ENCODE measurements at regions not wholly inside any gene's neighbourhood (a gene's known extent, or its start where the extent isn't known, plus 50 kb on each side); places are given as distances from the start of the nearest gene placed in this dataset.

DNA sequence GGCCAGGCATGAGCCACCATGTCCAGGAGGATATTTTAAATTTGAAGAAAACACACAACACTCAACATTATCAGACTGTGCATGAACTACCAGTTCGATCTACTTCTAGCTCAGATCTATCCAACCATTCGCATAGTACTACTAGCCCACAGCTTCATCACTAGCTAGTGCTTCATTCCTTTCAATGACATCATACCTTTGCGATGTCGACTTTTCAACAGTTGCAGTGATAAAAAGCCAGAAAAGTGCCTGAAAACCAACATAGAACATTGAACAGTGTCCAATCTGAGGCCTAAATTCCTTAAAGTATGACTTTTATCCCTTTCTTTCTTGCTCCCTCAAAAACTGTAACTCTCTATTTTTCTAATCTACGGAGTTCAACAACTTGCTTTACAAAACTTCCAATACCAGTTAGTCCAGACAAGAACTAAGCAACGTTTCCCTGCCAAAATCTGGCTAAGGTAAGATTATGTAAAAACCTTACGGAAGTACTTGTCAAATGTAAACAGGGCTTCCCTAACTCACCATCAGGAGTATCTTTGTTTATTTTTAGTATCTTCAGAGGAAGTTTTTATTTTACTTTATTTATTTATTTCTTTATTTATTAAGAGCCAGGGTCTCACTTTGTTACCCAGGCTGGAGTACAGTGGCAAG, 434.0 kb upstream of the JARID2 start:
- Histone ChIP-seq H3K4me3 (ENCODE audit: low read length in 3 of 3) (no peak overlapping the region), H3K27me3 (ENCODE audit: control insufficient read depth in 3 of 3, insufficient read depth in 3 of 3, low read length in 3 of 3) (no peaks in the 10 kb centered on the region), H3K27ac (ENCODE audit: low read depth, low read length) (no peak overlapping the region), H3K36me3 (ENCODE audit: control insufficient read depth in 3 of 3, insufficient read depth in 3 of 3, low read length in 3 of 3) (no peaks in the 10 kb centered on the region), H3K9ac (ENCODE audit: low read depth in 1 of 3, low read length in 3 of 3) (no peak overlapping the region), H3K4me1 (ENCODE audit: control insufficient read depth in 3 of 3, insufficient read depth in 3 of 3, low read length in 3 of 3) (no peaks in the 10 kb centered on the region), H3K9me3 (ENCODE audit: control insufficient read depth in 3 of 3, low read length in 3 of 3) (no peaks in the 10 kb centered on the region)

DNA sequence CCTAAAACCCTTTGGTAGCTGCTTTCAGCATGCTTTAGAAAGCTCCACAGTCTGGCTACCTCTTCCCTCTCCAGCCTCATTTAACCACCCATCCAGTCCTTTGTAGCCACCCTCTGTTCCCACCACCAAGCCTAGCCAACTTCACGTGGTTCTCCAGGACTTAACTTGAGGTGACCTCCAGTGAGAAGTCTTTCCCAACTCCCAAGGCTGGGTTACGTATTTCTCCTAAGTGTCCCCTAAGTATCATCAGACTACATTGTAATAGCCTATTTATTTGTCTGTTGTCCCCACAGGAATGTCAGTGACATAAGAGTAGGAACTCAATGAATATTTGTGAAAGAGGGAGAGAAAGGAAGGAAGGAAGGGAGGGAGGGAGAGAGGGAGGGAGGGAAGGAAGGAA, 431.9 kb upstream of the JARID2 start:
- no peaks in the 10 kb centered on the region for H3K36me3 ChIP-seq (ENCODE audit: control insufficient read depth in 3 of 3, insufficient read depth in 3 of 3, low read length in 3 of 3)
- no peaks in the 10 kb centered on the region for H3K4me1 ChIP-seq (ENCODE audit: control insufficient read depth in 3 of 3, insufficient read depth in 3 of 3, low read length in 3 of 3)
- no peak overlapping the region for H3K4me3 ChIP-seq (ENCODE audit: low read length in 3 of 3)
- H3K27ac ChIP-seq (ENCODE audit: low read depth, low read length) = no peak overlapping the region
- no peak overlapping the region for H3K9ac ChIP-seq (ENCODE audit: low read depth in 1 of 3, low read length in 3 of 3)
- H3K27me3 ChIP-seq (ENCODE audit: control insufficient read depth in 3 of 3, insufficient read depth in 3 of 3, low read length in 3 of 3) = no peaks in the 10 kb centered on the region
- no peaks in the 10 kb centered on the region for H3K9me3 ChIP-seq (ENCODE audit: control insufficient read depth in 3 of 3, low read length in 3 of 3)

DNA sequence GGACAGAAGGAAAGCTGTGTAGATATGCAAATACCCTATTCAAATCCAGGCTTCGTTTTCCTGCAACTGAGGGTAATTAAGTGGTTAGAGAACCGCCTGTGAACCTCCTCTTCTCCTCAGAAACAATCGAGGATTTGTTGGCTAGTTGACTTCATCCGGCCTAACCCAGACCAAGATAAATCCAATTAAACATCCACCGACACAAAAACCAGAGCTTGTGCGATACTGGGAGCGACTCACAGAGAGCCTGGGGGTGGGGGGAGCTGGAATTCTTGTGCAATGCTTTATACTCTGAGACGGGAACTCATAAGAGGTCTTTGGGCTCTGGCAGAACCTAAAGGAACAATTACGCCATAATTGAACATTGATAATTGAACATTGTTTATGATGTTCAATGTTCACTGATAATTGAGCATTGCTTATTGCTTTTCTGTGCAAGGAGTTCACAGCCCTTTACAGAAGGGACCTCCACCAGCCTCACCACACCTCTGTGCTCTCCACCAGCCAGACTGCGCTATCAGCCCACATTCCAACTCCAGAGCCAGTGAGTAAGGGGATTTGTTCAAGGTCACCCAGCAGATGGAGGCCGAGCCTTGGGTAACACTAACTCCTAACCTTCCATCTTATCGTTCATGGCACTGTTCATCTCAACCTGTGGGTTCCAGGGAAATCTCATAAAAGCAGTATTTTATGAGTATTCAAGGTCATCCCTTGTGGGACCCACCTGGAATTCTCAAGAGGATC, 429.6 kb upstream of the JARID2 start:
- Histone ChIP-seq H3K27me3 (ENCODE audit: control insufficient read depth in 3 of 3, insufficient read depth in 3 of 3, low read length in 3 of 3) (no peaks in the 10 kb centered on the region), H3K36me3 (ENCODE audit: control insufficient read depth in 3 of 3, insufficient read depth in 3 of 3, low read length in 3 of 3) (no peaks in the 10 kb centered on the region), H3K4me3 (ENCODE audit: low read length in 3 of 3) (no peak overlapping the region), H3K9ac (ENCODE audit: low read depth in 1 of 3, low read length in 3 of 3) (no peak overlapping the region), H3K4me1 (ENCODE audit: control insufficient read depth in 3 of 3, insufficient read depth in 3 of 3, low read length in 3 of 3) (no peaks in the 10 kb centered on the region), H3K27ac (ENCODE audit: low read depth, low read length) (no peak overlapping the region), H3K9me3 (ENCODE audit: control insufficient read depth in 3 of 3, low read length in 3 of 3) (no peaks in the 10 kb centered on the region)

DNA sequence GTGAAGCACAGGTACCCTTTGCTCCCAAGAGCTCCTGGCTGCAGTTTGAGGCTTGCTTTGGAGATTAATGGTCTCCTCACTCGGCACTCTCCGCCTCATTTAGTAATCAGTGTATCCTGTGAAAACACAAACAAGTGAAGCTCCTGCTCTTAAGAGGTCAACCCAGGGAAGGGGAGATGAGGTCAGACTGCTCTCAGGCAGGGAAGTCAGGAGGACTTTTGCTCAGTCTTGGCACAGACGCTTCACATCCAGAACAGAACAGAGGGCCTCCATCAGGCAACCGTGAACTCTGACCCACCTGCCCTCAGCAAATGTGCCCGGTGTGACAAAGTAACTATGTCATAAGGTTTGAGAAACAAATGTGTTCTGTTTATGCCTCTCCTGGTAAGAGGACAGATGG, 428.8 kb upstream of the JARID2 start:
- Histone ChIP-seq H3K9me3 (ENCODE audit: control insufficient read depth in 3 of 3, low read length in 3 of 3) (no peaks in the 10 kb centered on the region), H3K27ac (ENCODE audit: low read depth, low read length) (no peak overlapping the region), H3K4me1 (ENCODE audit: control insufficient read depth in 3 of 3, insufficient read depth in 3 of 3, low read length in 3 of 3) (no peaks in the 10 kb centered on the region), H3K27me3 (ENCODE audit: control insufficient read depth in 3 of 3, insufficient read depth in 3 of 3, low read length in 3 of 3) (no peaks in the 10 kb centered on the region), H3K36me3 (ENCODE audit: control insufficient read depth in 3 of 3, insufficient read depth in 3 of 3, low read length in 3 of 3) (no peaks in the 10 kb centered on the region), H3K9ac (ENCODE audit: low read depth in 1 of 3, low read length in 3 of 3) (no peak overlapping the region), H3K4me3 (ENCODE audit: low read length in 3 of 3) (no peak overlapping the region)

DNA sequence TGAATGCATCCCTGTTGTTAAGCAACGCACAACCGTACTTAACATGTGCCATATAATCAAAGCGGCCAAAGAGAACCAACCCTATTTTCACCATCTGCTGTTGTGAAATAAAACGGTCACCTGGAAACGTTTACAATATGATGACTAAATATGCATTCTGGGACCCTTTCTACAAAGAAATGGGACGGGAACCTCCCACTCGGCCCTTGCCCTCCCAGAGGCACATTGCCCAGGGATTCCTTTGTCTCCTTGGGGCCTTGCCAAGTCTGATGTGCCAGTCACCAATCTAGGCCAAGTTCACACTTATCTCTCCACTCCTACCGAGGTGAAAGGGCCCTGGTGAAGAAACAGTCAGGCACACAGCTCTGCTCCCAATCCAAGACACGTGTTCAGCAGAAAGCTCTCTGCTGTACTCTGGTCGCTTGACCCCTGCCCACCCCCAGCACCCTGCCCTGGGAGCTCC, 427.4 kb upstream of the JARID2 start:
- H3K4me1 ChIP-seq (ENCODE audit: control insufficient read depth in 3 of 3, insufficient read depth in 3 of 3, low read length in 3 of 3) = no peaks in the 10 kb centered on the region
- H3K4me3 ChIP-seq (ENCODE audit: low read length in 3 of 3) = no peak overlapping the region
- no peak overlapping the region for H3K27ac ChIP-seq (ENCODE audit: low read depth, low read length)
- no peaks in the 10 kb centered on the region for H3K27me3 ChIP-seq (ENCODE audit: control insufficient read depth in 3 of 3, insufficient read depth in 3 of 3, low read length in 3 of 3)
- no peak overlapping the region for H3K9ac ChIP-seq (ENCODE audit: low read depth in 1 of 3, low read length in 3 of 3)
- H3K9me3 ChIP-seq (ENCODE audit: control insufficient read depth in 3 of 3, low read length in 3 of 3) = no peaks in the 10 kb centered on the region
- H3K36me3 ChIP-seq (ENCODE audit: control insufficient read depth in 3 of 3, insufficient read depth in 3 of 3, low read length in 3 of 3) = no peaks in the 10 kb centered on the region

DNA sequence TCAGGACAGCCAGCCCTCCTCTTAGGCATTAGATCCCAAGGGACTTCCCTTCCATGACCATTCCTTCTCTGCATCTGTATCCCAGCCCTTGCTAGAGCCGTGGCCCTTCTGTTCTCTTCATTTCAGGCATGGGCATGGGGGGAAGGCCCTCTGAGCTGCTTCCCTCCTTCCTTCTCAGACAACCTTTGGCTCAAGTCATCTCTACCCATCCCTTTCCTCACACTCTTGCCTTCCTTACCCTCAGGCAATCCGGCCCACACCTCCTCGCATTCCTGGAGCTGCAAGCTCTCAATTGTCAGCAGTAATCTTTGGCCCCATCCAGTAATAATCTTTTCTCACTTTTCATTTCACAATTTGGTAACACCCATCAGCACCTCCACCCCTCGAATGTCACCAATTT, 426.9 kb upstream of the JARID2 start:
- Histone ChIP-seq H3K27me3 (ENCODE audit: control insufficient read depth in 3 of 3, insufficient read depth in 3 of 3, low read length in 3 of 3) (no peaks in the 10 kb centered on the region), H3K36me3 (ENCODE audit: control insufficient read depth in 3 of 3, insufficient read depth in 3 of 3, low read length in 3 of 3) (no peaks in the 10 kb centered on the region), H3K4me3 (ENCODE audit: low read length in 3 of 3) (no peak overlapping the region), H3K27ac (ENCODE audit: low read depth, low read length) (no peak overlapping the region), H3K4me1 (ENCODE audit: control insufficient read depth in 3 of 3, insufficient read depth in 3 of 3, low read length in 3 of 3) (peaks cover under 1 to 3% (median 2%) of the 10 kb centered on the region in 3 donors), H3K9me3 (ENCODE audit: control insufficient read depth in 3 of 3, low read length in 3 of 3) (no peaks in the 10 kb centered on the region), H3K9ac (ENCODE audit: low read depth in 1 of 3, low read length in 3 of 3) (no peak overlapping the region)

DNA sequence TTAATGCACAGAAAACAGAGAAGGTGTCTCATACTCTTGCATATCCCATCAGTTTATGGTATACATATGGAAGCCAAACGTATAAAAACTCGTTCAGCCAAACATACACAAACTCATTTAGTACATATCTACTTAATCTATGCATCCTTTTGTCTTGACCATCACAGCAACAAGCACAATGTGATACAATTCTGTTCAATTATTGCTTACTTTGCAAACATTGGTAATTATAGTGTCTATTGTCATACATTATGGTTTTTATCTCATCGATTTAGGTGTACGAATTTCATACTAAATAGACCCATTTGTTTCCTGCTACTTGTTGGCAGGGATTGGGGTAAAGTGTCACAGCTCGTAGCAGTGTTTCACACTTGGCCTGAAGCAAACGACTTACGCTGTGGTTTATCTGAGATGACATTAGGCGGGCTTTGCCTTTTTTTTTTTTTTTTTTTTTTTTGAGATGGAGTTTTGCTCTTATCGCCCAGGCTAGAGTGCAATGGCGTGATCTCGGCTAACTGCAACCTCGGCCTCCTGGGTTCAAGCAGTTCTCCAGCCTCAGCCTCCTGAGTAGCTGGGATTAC, 425.9 kb upstream of the JARID2 start:
- Histone ChIP-seq H3K27ac (ENCODE audit: low read depth, low read length) (no peak overlapping the region), H3K27me3 (ENCODE audit: control insufficient read depth in 3 of 3, insufficient read depth in 3 of 3, low read length in 3 of 3) (no peaks in the 10 kb centered on the region), H3K4me3 (ENCODE audit: low read length in 3 of 3) (no peak overlapping the region)

DNA sequence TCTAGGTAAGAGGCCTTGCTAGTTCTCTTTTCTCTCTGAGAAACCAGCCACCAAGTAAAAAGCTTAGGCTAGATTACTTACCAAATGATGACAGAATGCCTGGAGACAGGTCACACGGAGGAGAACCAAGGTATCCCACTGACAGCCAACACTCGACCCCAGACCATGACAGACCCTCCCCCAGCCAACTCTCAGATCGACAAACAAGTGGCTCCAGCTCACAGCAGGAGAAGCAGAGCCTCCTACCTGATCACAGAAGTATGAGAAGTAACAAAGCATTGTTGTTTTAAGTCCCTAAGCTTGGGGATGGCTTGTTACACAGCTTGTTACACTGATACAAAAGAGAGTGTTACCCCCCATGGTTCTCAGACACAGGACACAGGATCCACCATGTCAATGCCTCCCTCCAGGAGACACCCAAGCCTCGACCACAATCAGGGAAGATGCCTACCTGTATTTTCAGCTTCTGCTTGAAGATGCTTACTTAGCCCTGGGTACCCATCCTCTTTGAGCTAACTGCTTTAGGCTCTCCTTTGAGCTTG, 423.8 kb upstream of the JARID2 start:
- Histone ChIP-seq H3K4me3 (ENCODE audit: low read length in 3 of 3) (no peak overlapping the region), H3K36me3 (ENCODE audit: control insufficient read depth in 3 of 3, insufficient read depth in 3 of 3, low read length in 3 of 3) (no peaks in the 10 kb centered on the region), H3K9me3 (ENCODE audit: control insufficient read depth in 3 of 3, low read length in 3 of 3) (no peaks in the 10 kb centered on the region), H3K27me3 (ENCODE audit: control insufficient read depth in 3 of 3, insufficient read depth in 3 of 3, low read length in 3 of 3) (no peaks in the 10 kb centered on the region), H3K27ac (ENCODE audit: low read depth, low read length) (no peak overlapping the region), H3K9ac (ENCODE audit: low read depth in 1 of 3, low read length in 3 of 3) (no peak overlapping the region), H3K4me1 (ENCODE audit: control insufficient read depth in 3 of 3, insufficient read depth in 3 of 3, low read length in 3 of 3) (peaks cover 3 to 5% (median 5%) of the 10 kb centered on the region in 3 donors)

More for the DNA sequence above, 425.9 kb upstream of the JARID2 start:
- H3K36me3 ChIP-seq (ENCODE audit: control insufficient read depth in 3 of 3, insufficient read depth in 3 of 3, low read length in 3 of 3) = no peaks in the 10 kb centered on the region
- H3K9me3 ChIP-seq (ENCODE audit: control insufficient read depth in 3 of 3, low read length in 3 of 3) = no peaks in the 10 kb centered on the region
- no peak overlapping the region for H3K9ac ChIP-seq (ENCODE audit: low read depth in 1 of 3, low read length in 3 of 3)
- H3K4me1 ChIP-seq (ENCODE audit: control insufficient read depth in 3 of 3, insufficient read depth in 3 of 3, low read length in 3 of 3) = peaks cover 3 to 5% (median 5%) of the 10 kb centered on the region in 3 donors

DNA sequence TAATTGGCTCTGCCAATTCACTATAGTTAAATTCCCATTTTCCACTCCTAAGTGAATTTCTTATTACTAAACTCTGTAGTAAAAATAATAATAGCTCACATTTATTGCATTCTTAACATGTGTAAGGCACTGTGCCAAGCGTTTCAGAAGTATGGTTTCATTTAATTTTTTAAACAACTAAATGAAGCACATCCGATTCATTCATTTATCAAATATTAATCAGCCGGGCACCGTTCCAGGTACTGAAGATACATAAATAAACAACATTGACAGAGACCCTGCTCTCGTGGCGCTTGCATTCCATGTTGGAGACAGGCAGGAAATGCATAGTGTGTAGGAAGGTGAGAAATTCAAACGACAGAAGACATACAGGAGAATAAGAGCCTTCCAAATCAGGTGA, 423.2 kb upstream of the JARID2 start:
- Histone ChIP-seq H3K4me3 (ENCODE audit: low read length in 3 of 3) (no peak overlapping the region), H3K27me3 (ENCODE audit: control insufficient read depth in 3 of 3, insufficient read depth in 3 of 3, low read length in 3 of 3) (no peaks in the 10 kb centered on the region)

DNA sequence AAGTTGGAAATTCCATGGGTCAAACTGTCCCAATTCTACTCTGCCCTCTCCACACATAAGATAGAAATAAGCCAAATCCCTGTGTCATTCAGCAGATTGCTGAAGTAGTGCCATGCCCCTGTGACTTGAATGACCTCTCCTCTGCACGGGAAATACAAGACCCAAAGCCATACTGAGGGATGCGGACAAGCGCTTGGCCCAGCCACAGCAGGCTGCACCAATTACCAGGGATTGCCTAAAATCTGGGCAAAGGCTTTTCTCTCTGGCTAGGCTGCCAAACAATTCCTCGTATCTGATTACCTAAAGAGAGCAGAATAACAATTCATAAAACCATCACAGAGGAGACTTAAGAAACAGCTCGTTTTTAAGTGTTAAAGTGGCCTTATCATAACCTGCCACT, 421.8 kb upstream of the JARID2 start:
- Histone ChIP-seq H3K36me3 (ENCODE audit: control insufficient read depth in 3 of 3, insufficient read depth in 3 of 3, low read length in 3 of 3) (no peaks in the 10 kb centered on the region), H3K9ac (ENCODE audit: low read depth in 1 of 3, low read length in 3 of 3) (no peak overlapping the region), H3K4me3 (ENCODE audit: low read length in 3 of 3) (no peak overlapping the region), H3K27me3 (ENCODE audit: control insufficient read depth in 3 of 3, insufficient read depth in 3 of 3, low read length in 3 of 3) (no peaks in the 10 kb centered on the region), H3K4me1 (ENCODE audit: control insufficient read depth in 3 of 3, insufficient read depth in 3 of 3, low read length in 3 of 3) (peaks cover 3 to 5% (median 5%) of the 10 kb centered on the region in 3 donors), H3K9me3 (ENCODE audit: control insufficient read depth in 3 of 3, low read length in 3 of 3) (no peaks in the 10 kb centered on the region), H3K27ac (ENCODE audit: low read depth, low read length) (no peak overlapping the region)

More for the DNA sequence above, 423.2 kb upstream of the JARID2 start:
- Histone ChIP-seq H3K36me3 (ENCODE audit: control insufficient read depth in 3 of 3, insufficient read depth in 3 of 3, low read length in 3 of 3) (no peaks in the 10 kb centered on the region), H3K9me3 (ENCODE audit: control insufficient read depth in 3 of 3, low read length in 3 of 3) (no peaks in the 10 kb centered on the region), H3K27ac (ENCODE audit: low read depth, low read length) (no peak overlapping the region), H3K9ac (ENCODE audit: low read depth in 1 of 3, low read length in 3 of 3) (no peak overlapping the region), H3K4me1 (ENCODE audit: control insufficient read depth in 3 of 3, insufficient read depth in 3 of 3, low read length in 3 of 3) (peaks cover 3 to 5% (median 5%) of the 10 kb centered on the region in 3 donors)
